ENCODE measurements at regions not wholly inside any gene's neighbourhood (a gene's known extent, or its start where the extent isn't known, plus 50 kb on each side); places are given as distances from the start of the nearest gene placed in this dataset.

GRCh38 chr3:153094386-153094785 lies 67.6 kb upstream of the RAP2B start:
- no peak for TF ChIP-seq ELF4 (CRISPR knock-in tag; IDR thresholded peaks at IDR 0.05; ENCODE audit: low read depth)
- no peak for TF ChIP-seq ZBTB43 (CRISPR knock-in tag; IDR thresholded peaks at IDR 0.05)
- TF ChIP-seq CREM (CRISPR knock-in tag; IDR thresholded peaks at IDR 0.05), result no peak
- no peak for TF ChIP-seq CREB1 (CRISPR knock-in tag; IDR thresholded peaks at IDR 0.05)
- TF ChIP-seq AFF4 (CRISPR knock-in tag; IDR thresholded peaks at IDR 0.05; ENCODE audit: borderline replicate concordance), result no peak
- TF ChIP-seq NFATC4 (CRISPR knock-in tag; IDR thresholded peaks at IDR 0.05), result no peak
- no peak for TF ChIP-seq ZNF138 (CRISPR knock-in tag; conservative IDR thresholded peaks at IDR 0.05)
- no peak for TF ChIP-seq USF2 (CRISPR knock-in tag; IDR thresholded peaks at IDR 0.05)
- TF ChIP-seq CBFB (CRISPR knock-in tag; IDR thresholded peaks at IDR 0.05; ENCODE audit: low read depth), result no peak
- TF ChIP-seq STAT6 (CRISPR knock-in tag; conservative IDR thresholded peaks at IDR 0.05; ENCODE audit: low read depth), result no peak
- TF ChIP-seq ZNF219 (CRISPR knock-in tag; IDR thresholded peaks at IDR 0.05; ENCODE audit: borderline replicate concordance), result no peak
- TF ChIP-seq ZNF121 (CRISPR knock-in tag; IDR thresholded peaks at IDR 0.05), result no peak
- TF ChIP-seq FOXJ3 (CRISPR knock-in tag; IDR thresholded peaks at IDR 0.05; ENCODE audit: borderline replicate concordance), result no peak
- no peak for TF ChIP-seq NR1H2 (CRISPR knock-in tag; IDR thresholded peaks at IDR 0.05)
- TF ChIP-seq MYBL2 (CRISPR knock-in tag; IDR thresholded peaks at IDR 0.05), result no peak
- TF ChIP-seq ATF6 (CRISPR knock-in tag; IDR thresholded peaks at IDR 0.05), result no peak
- no peak for TF ChIP-seq ESRRA (CRISPR knock-in tag; IDR thresholded peaks at IDR 0.05; ENCODE audit: borderline replicate concordance)
- TF ChIP-seq GTF2I (CRISPR knock-in tag; conservative IDR thresholded peaks at IDR 0.05), result no peak
- H3K4me1 Mint-ChIP-seq, result peaks cover 67% of the 10 kb centered on the region
- POLR2A ChIA-PET, result no interaction called here

More at GRCh38 chr3:153094386-153094785, 67.6 kb upstream of the RAP2B start:
- CTCF ChIA-PET, result no interaction called here
- peak overlapping the region; percentile 67; the same call in 1 of the 2 replicates for H3K27ac Mint-ChIP-seq
- H3K36me3 Mint-ChIP-seq, result peaks cover 10% of the 10 kb centered on the region
- ATAC-seq (no peak), DNase-seq (ENCODE audit: low spot score) (no peak)
- peaks cover 8% of the 10 kb centered on the region for H3K9me3 Mint-ChIP-seq
- peaks cover 5% of the 10 kb centered on the region for H3K27me3 Mint-ChIP-seq (ENCODE audit: low read depth)
- no peak overlapping the region for H3K4me3 Mint-ChIP-seq

All from WTC11 (cell line).